Gastroesophageal sphincter (tissue), 4 donors: ENCODE measurements at regions not wholly inside any gene's neighbourhood (a gene's known extent, or its start where the extent isn't known, plus 50 kb on each side); places are given as distances from the start of the nearest gene placed in this dataset.

Experiments
- ATAC-seq: fragments of 150-250 bp; one replicate; pipeline ENCODE4 v1.9.1; 2016; ENCODE audit warnings: mild to moderate bottlenecking, moderate library complexity
- H3K27ac ChIP-seq, 4 donors: fragments of 200-600 bp; sonication (generic) in 3 of 4; 1 replicate in 3 of 4; 2 replicates in 1 of 4; pipeline ENCODE4 v1.5.1; 2016 to 2019
- H3K27me3 ChIP-seq: fragments of 200-600 bp; sonication (generic); one replicate; pipeline ENCODE4 v1.5.1; 2019
- H3K36me3 ChIP-seq, 2 donors: fragments of 200-600 bp; sonication (generic); one replicate each; pipeline ENCODE4 v1.5.1; 2019; ENCODE audit warnings: control low read depth in 1 of 2
- H3K4me1 ChIP-seq, 3 donors: fragments of 200-600 bp; sonication (generic); 1 replicate in 2 of 3; 2 replicates in 1 of 3; pipeline ENCODE4 v1.5.1; 2016 to 2019; ENCODE audit warnings: control low read depth in 2 of 3
- H3K4me3 ChIP-seq, 2 donors: fragments of 200-600 bp; sonication (generic); one replicate each; pipeline ENCODE4 v1.5.1; 2019; ENCODE audit warnings: mild to moderate bottlenecking in 1 of 2, moderate library complexity in 1 of 2
- H3K9me3 ChIP-seq, 3 donors: fragments of 200-600 bp; sonication (generic); one replicate each; pipeline ENCODE4 v1.5.1; 2017 to 2019; ENCODE audit warnings: control low read depth in 2 of 3
- CTCF ChIP-seq, 4 experiments: fragments of 200-600 bp in 2 of 4; fragments of 450-650 bp in 2 of 4; sonication (generic) in 1 of 4; IDR thresholded peaks; one replicate each; pipeline ENCODE4 v1.5.1; 2017 to 2019; ENCODE audit warnings: antibody characterized with exemption in 4 of 4, mild to moderate bottlenecking in 2 of 4, moderate library complexity in 2 of 4
- EP300 ChIP-seq: sonication (generic); formaldehyde crosslinking; IDR thresholded peaks from one replicate; pipeline ENCODE4 v1.6.1; 2017; ENCODE audit warnings: antibody characterized with exemption, mild to moderate bottlenecking
- POLR2A ChIP-seq, 2 donors: fragments of 450-650 bp; IDR thresholded peaks; one replicate each; pipeline ENCODE4 v1.6.1; 2017; ENCODE audit warnings: antibody characterized with exemption in 2 of 2, mild to moderate bottlenecking in 2 of 2, moderate library complexity in 1 of 2
- POLR2AphosphoS5 ChIP-seq: sonication (generic); formaldehyde crosslinking; IDR thresholded peaks from one replicate; pipeline ENCODE4 v1.6.1; 2017; ENCODE audit warnings: antibody characterized with exemption
- WGBS, 2 donors: methylation state at CpG; one replicate each; pipeline ENCODE4 v1.1.5; 2018; ENCODE audit warnings: low coverage in 1 of 2; 5-methylcytosine and 5-hydroxymethylcytosine counted together

GRCh38 chr9:95642189-95642588, 125.4 kb upstream of the PTCH1 start:
- Histone ChIP-seq H3K36me3 (no peaks in the 10 kb centered on the region), H3K27ac (no peak overlapping the region), H3K27me3 (no peaks in the 10 kb centered on the region), H3K4me1 (peaks cover 0 to 6% (median 0%) of the 10 kb centered on the region in 3 donors), H3K9me3 (peaks cover 0 to 4% (median 0%) of the 10 kb centered on the region in 3 donors), H3K4me3 (no peak overlapping the region)
- no peak for ATAC-seq
- TF ChIP-seq POLR2A (IDR thresholded peaks at IDR 0.05) = no peak
- no peak for TF ChIP-seq CTCF (IDR thresholded peaks at IDR 0.05)
- no peak for TF ChIP-seq POLR2AphosphoS5
- no peak for TF ChIP-seq EP300

GRCh38 chr9:95641586-95641985, 124.8 kb upstream of the PTCH1 start:
- Histone ChIP-seq H3K36me3 (no peaks in the 10 kb centered on the region), H3K4me1 (peaks cover 0 to 6% (median 0%) of the 10 kb centered on the region in 3 donors), H3K27me3 (no peaks in the 10 kb centered on the region), H3K4me3 (no peak overlapping the region), H3K27ac (no peak overlapping the region), H3K9me3 (peaks cover 0 to 4% (median 0%) of the 10 kb centered on the region in 3 donors)
- WGBS, 2 donors = 83 to 87% methylated on average over 4 to 6 of the region's 6 CpGs
- no peak for ATAC-seq
- TF ChIP-seq POLR2A (IDR thresholded peaks at IDR 0.05) (no peak), POLR2AphosphoS5 (no peak), CTCF (IDR thresholded peaks at IDR 0.05) (no peak), EP300 (no peak)

GRCh38 chr9:95640336-95640735, 123.6 kb upstream of the PTCH1 start:
- H3K4me3 ChIP-seq = no peak overlapping the region
- H3K36me3 ChIP-seq = no peaks in the 10 kb centered on the region
- H3K27me3 ChIP-seq = no peaks in the 10 kb centered on the region
- H3K4me1 ChIP-seq = peaks cover 0 to 6% (median 0%) of the 10 kb centered on the region in 3 donors
- peaks cover 0 to 4% (median 0%) of the 10 kb centered on the region in 3 donors for H3K9me3 ChIP-seq
- TF ChIP-seq EP300 (no peak), POLR2AphosphoS5 (no peak), CTCF (IDR thresholded peaks at IDR 0.05) (no peak), POLR2A (IDR thresholded peaks at IDR 0.05) (no peak)
- H3K27ac ChIP-seq = no peak overlapping the region
- ATAC-seq = no peak
- WGBS, 2 donors = 71% methylated on average over 6 of the region's 6 CpGs; no CpG with 5 or more reads in 1 of the 2 donors

- Histone ChIP-seq H3K27ac (no peak overlapping the region), H3K27me3 (no peaks in the 10 kb centered on the region), H3K4me1 (no peaks in the 10 kb centered on the region), H3K36me3 (no peaks in the 10 kb centered on the region), H3K9me3 (no peaks in the 10 kb centered on the region), H3K4me3 (no peak overlapping the region)
- no peak for TF ChIP-seq POLR2AphosphoS5
- TF ChIP-seq CTCF (IDR thresholded peaks at IDR 0.05) = no peak
- TF ChIP-seq EP300 = no peak
- no peak for TF ChIP-seq POLR2A (IDR thresholded peaks at IDR 0.05)
- 70 to 95% methylated on average over 2 to 4 of the region's 4 CpGs for WGBS, 2 donors
- ATAC-seq = no peak
Observed at GRCh38 chr9:95635986-95636671, 119.4 kb upstream of the PTCH1 start.

GRCh38 chr9:95634536-95634935, 117.8 kb upstream of the PTCH1 start:
- peaks cover 6% of the 10 kb centered on the region for H3K27me3 ChIP-seq
- no peak overlapping the region for H3K4me3 ChIP-seq
- H3K9me3 ChIP-seq = no peaks in the 10 kb centered on the region
- WGBS, 2 donors = 81 to 87% methylated on average over 4 to 5 of the region's 6 CpGs
- H3K4me1 ChIP-seq = no peaks in the 10 kb centered on the region
- no peak for ATAC-seq
- no peaks in the 10 kb centered on the region for H3K36me3 ChIP-seq
- TF ChIP-seq POLR2AphosphoS5 (no peak), EP300 (no peak), CTCF (IDR thresholded peaks at IDR 0.05) (no peak), POLR2A (IDR thresholded peaks at IDR 0.05) (no peak)
- H3K27ac ChIP-seq = no peak overlapping the region
